ENCODE measurements at regions not wholly inside any gene's neighbourhood (a gene's known extent, or its start where the extent isn't known, plus 50 kb on each side); places are given as distances from the start of the nearest gene placed in this dataset.

DNA sequence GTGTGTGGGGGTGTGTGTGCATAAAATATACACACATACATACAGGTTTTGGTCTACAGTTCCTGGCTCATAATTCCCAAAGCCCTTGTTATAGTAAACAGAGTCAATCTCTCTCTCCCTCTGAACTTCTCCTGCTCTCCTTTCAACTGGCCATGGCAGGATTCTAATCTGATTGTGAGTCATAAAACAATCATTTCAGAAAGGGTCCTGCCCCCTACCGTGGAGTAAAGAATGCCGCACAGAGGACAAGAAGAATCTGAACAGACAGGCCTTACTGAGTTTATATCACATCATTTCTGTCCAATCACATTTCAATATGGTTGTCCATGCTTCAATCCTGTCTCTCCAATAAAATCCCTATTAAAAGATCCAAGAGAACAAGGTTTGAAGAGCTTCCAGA is 416.9 kb downstream of the FRK start:
- Histone ChIP-seq H3K18ac (ENCODE audit: extremely low read depth, low read length) (no peak overlapping the region), H3K56ac (replicated peaks; ENCODE audit: insufficient read length, low read depth, low read length) (no peak overlapping the region), H3K27me3 (replicated peaks in 1 of 4; ENCODE audit: control insufficient read depth in 3 of 4, extremely low read depth in 1 of 4, insufficient read depth in 3 of 4, low read length in 3 of 4) (no peaks in the 10 kb centered on the region), H2BK120ac (replicated peaks; ENCODE audit: low read depth, low read length) (no peak overlapping the region), H2AK5ac (ENCODE audit: low read depth, low read length) (no peak overlapping the region), H3K4me1 (replicated peaks in 1 of 4; ENCODE audit: control insufficient read depth in 3 of 4, insufficient read depth in 4 of 4, low read length in 3 of 4) (no peaks in the 10 kb centered on the region), H3K4ac (replicated peaks; ENCODE audit: insufficient read length, low read depth, low read length) (no peak overlapping the region), H3K4me3 (ENCODE audit: extremely low read depth in 1 of 4, insufficient read depth in 2 of 4, low read depth in 3 of 4, low read length in 4 of 4) (no peak overlapping the region), H4K91ac (replicated peaks; ENCODE audit: insufficient read length, low read length) (no peak overlapping the region), H3K79me2 (ENCODE audit: control insufficient read depth in 1 of 2, insufficient read depth in 2 of 2, low read length in 2 of 2) (no peaks in the 10 kb centered on the region), H4K8ac (ENCODE audit: extremely low read depth, insufficient read depth, low read length) (no peak overlapping the region), H3K23ac (ENCODE audit: insufficient read length) (no peak overlapping the region), H3K36me3 (ENCODE audit: control insufficient read depth in 2 of 4, insufficient read depth in 4 of 4, low read length in 3 of 4) (no peaks in the 10 kb centered on the region), H2BK15ac (ENCODE audit: low read length) (no peak overlapping the region), H2AFZ (ENCODE audit: low read length) (no peak overlapping the region), H4K5ac (ENCODE audit: insufficient read length, low read depth, low read length) (no peak overlapping the region), H3K79me1 (ENCODE audit: low read depth, low read length) (no peaks in the 10 kb centered on the region), H3K14ac (ENCODE audit: insufficient read length) (no peak overlapping the region), H3K9me3 (ENCODE audit: insufficient read depth in 2 of 2, low read depth in 1 of 2, low read length in 1 of 2) (no peaks in the 10 kb centered on the region), H3K23me2 (ENCODE audit: low read depth, low read length) (no peaks in the 10 kb centered on the region), H3K27ac (ENCODE audit: low read depth, low read length) (no peak overlapping the region), H2BK5ac (ENCODE audit: low read depth, low read length) (no peak overlapping the region), H3K9ac (replicated peaks in 1 of 4; ENCODE audit: extremely low read depth in 1 of 4, low read depth in 3 of 4, low read length in 3 of 4) (no peak overlapping the region), H2BK12ac (ENCODE audit: low read depth, low read length) (no peak overlapping the region), H3K4me2 (ENCODE audit: insufficient read depth in 1 of 2, low read depth in 2 of 2, low read length in 2 of 2) (no peak overlapping the region), H2BK20ac (ENCODE audit: low read length) (no peak overlapping the region), H4K20me1 (replicated peaks in 1 of 2; ENCODE audit: control insufficient read depth in 1 of 2, insufficient read depth in 2 of 2, low read length in 2 of 2) (no peaks in the 10 kb centered on the region)
- no peak for DNase-seq (ENCODE audit: low read depth in 1 of 2, low spot score in 2 of 2)
- TF ChIP-seq TAF1 (IDR thresholded peaks at IDR 0.05; ENCODE audit: low read depth, low read length) (no peak), SAP30 (IDR thresholded peaks at IDR 0.05; ENCODE audit: insufficient read depth, insufficient replicate concordance, low read length) (no peak), CEBPB (IDR thresholded peaks at IDR 0.05; ENCODE audit: low read depth, low read length) (no peak)
- WGBS, 2 experiments (ENCODE audit: extremely low coverage in 1 of 2, insufficient coverage in 1 of 2, insufficient read length in 1 of 2, insufficient replicate concordance in 2 of 2, low coverage in 1 of 2, low lambda C conversion rate in 2 of 2, missing lambda C conversion rate in 1 of 2), result 91% methylated on average over 2 of the region's 2 CpGs; no CpG with 5 or more reads in 1 of the 2 experiments
- FAIRE-seq, result no peak
- POLR2A ChIA-PET (ENCODE audit: partially characterized antibody), result no interaction called here
- CTCF ChIA-PET (ENCODE audit: partially characterized antibody), result no interaction called here
